ENCODE measurements at regions not wholly inside any gene's neighbourhood (a gene's known extent, or its start where the extent isn't known, plus 50 kb on each side); places are given as distances from the start of the nearest gene placed in this dataset.

DNA sequence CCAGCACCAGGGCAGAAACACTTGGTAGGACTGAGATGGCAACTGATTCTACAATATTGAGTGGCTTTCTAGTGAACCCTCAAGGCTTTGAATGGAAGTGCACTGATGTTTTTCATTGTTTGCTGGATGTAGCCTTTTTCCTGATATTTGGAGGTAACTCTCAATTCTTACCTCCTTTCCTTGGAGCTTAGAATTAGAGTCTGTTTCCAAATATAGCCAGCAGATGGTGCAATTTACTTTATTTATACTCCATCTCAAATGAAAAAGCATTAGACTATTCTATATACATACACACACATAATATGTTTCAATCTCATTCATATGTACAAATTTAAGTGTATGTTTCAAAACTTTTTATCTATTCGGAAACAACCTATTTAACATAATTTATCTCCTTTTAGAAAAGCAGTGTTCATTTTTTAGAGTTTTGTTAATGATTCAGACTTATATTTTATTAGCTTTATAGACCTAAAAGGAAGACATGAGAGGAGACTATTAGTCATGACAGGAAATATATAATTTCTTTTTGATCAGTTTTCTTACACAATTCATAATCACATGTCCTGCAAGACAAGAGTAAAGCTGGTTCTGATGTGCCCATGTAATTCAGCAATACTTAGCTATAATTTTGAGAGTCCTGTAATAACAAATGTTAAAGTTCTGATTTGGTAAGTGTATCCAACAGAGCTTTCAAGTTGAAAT, 124.8 kb downstream of the NUP35 start:
- TF ChIP-seq, protein P1, sequence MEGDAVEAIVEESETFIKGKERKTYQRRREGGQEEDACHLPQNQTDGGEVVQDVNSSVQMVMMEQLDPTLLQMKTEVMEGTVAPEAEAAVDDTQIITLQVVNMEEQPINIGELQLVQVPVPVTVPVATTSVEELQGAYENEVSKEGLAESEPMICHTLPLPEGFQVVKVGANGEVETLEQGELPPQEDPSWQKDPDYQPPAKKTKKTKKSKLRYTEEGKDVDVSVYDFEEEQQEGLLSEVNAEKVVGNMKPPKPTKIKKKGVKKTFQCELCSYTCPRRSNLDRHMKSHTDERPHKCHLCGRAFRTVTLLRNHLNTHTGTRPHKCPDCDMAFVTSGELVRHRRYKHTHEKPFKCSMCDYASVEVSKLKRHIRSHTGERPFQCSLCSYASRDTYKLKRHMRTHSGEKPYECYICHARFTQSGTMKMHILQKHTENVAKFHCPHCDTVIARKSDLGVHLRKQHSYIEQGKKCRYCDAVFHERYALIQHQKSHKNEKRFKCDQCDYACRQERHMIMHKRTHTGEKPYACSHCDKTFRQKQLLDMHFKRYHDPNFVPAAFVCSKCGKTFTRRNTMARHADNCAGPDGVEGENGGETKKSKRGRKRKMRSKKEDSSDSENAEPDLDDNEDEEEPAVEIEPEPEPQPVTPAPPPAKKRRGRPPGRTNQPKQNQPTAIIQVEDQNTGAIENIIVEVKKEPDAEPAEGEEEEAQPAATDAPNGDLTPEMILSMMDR (IDR thresholded peaks at IDR 0.05) = peak; percentile 47 to 57 (median 48)
- TF ChIP-seq POLR2A (IDR thresholded peaks at IDR 0.05; ENCODE audit: low read depth) (no peak), POLR2AphosphoS5 (IDR thresholded peaks at IDR 0.05) (no peak), EP300 (IDR thresholded peaks at IDR 0.05) (no peak)

All from esophagus muscularis mucosa (tissue), 4 donors.